ENCODE measurements at regions not wholly inside any gene's neighbourhood (a gene's known extent, or its start where the extent isn't known, plus 50 kb on each side); places are given as distances from the start of the nearest gene placed in this dataset.

- DNase-seq, result no peak
Measured at GRCh38 chr18:46297124-46297523, 192.9 kb downstream of the HAUS1 start.

DNA sequence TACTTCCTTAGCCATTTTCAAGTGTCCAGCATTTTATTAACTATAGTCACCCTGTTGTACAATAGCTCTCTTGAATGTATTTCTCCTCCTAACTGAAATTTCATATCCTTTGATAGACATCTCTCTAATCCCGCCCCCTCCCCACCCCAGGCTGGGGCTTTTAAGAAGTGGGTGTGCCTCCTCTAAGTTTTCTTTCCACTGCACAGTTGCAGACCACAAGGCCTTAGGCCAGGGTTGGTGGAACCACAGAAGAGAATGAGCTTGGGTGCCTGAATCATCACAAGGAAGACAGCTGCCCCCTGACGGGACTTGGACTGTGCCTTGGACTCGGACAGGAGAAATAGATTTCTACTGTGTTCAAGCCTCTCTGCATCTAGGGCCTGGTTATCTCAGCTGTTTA, 193.4 kb downstream of the HAUS1 start:
- DNase-seq, result no peak

DNA sequence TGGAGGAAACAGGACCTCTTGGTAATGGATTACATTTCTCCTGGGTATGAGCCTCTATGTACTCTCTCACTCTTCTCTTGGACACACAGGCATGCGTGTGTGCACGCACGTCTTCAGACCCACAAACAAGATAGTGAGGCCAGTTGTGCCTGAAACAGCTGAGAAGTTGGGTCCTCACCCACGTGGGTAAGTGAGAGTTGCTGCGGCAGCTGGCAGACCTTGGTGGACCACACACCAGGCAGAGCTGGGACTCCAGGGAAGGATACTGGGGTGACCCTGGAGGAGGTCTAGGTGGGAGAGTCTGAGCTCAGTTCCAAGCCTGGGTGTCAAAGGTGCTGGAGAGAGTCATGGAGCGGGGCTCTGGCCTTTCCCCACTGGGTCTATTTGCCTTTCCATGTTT, 194.3 kb downstream of the HAUS1 start:
- no peak for DNase-seq

DNA sequence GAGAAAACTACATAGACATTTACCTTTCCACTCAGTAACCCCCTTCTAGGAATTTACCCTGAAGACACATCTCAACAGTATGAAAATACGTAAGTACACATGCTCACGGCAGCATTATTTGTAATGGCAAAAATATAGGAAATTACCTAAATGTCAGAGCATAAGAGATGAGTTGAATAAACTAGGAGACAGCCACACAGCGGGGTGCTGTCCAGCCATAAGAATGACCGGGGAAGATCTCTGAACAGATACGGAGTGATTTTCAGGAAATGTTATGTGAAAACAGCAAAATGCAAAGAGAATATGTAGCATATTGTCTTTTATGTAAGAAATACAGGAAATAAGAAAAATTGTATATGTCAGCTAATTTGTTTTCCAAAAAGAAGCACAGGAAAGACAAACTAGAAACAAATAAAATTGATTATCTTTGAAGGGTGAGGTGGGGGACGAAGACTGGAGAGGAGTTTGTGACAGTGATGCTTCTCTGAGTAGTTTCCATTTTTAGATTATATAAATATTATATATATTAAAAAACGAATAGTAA, 195.4 kb downstream of the HAUS1 start:
- no peak for DNase-seq

- no peak for DNase-seq
Measured at GRCh38 chr18:46301081-46301480, 196.9 kb downstream of the HAUS1 start.

GRCh38 chr18:46301571-46301970, 197.4 kb downstream of the HAUS1 start:
- DNase-seq, result no peak

- DNase-seq, result no peak
Measured at GRCh38 chr18:46302528-46303485, 198.6 kb downstream of the HAUS1 start.

GRCh38 chr18:46310258-46310657, 206.1 kb downstream of the HAUS1 start:
- DNase-seq, result no peak

GRCh38 chr18:46310675-46311345, 206.6 kb downstream of the HAUS1 start:
- no peak for DNase-seq

DNA sequence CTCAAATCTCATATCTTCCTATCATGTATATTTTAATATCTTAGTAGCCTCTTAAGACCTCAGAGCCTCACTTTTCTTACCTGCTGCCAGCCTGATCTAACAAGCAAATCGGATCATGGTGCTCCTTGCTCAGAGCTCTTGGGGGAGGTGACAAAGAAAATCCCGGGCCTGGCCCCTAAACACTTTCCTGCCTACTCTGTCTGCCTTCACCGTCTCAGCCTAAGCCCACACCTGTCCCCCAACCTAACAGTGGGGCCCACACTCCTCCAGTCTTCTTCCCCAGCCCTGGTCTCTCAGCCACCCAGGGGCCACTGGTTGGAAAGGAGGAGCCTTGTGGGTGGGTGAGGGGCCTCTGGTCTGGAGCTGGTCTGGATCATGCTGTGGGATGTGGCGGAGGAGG, 207.3 kb downstream of the HAUS1 start:
- DNase-seq, result no peak

DNA sequence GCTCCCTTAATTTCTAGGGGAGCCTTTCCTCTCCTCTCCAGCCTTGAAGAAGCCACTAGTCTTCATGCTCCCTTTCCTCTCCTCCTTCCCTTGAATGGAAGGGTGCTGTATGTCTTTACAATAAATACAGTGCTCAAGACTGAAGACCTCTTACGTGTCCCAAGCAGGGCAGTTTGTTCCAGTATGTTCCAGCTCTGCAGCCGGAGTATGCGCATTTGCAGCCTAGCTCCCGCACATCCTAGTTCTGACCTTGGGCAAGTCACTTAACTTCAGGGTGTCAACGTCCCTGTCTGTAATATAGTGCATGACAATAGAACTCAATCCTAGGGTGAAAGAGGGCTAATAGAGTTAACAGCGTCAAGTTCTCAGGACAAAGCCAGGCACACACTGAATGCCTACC, 208.0 kb downstream of the HAUS1 start:
- DNase-seq, result no peak

- DNase-seq, result no peak
Measured at GRCh38 chr18:46313521-46313920, 209.3 kb downstream of the HAUS1 start.

DNA sequence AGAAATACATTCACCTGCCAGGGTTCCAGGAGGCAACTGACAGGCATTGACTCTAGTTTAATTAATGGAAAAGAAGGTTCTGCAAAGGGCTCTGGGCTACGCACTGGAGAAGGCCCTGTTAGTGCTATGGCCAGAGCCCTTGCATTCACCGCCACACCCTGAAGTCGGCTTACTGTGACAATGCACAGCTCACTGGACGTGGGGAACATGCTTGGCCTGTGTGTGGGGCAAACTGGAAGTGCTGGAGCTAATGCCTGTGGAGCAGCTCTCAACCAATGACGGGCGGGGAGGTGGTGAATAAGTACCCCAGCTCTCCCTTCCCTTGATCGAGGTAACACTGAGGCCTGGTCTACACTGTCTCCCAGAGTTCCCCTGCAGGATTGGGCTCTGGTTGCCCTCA, 209.8 kb downstream of the HAUS1 start:
- no peak for DNase-seq

DNA sequence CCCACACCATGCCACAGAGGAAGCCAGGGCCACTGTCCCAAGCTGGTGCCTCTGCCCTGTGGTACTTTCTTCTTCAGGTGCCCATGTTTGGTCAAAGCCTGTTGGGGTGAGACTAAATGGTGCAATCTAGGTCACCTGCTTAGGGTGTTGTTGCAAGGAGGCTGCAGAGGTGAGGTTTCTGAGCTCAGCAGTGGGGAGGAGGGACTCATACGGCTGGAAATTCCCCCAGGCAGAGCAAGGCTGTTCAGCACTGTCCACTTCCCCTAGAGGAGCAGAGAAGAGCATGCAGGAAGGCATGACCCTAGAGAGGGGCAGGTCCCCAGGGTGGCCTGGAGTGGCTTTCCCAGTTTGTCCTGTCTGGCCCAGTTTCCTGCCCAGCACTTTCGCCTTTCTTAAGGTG, 211.0 kb downstream of the HAUS1 start:
- DNase-seq, result no peak

- no peak for DNase-seq
Measured at GRCh38 chr18:46318356-46318755, 214.2 kb downstream of the HAUS1 start.

DNA sequence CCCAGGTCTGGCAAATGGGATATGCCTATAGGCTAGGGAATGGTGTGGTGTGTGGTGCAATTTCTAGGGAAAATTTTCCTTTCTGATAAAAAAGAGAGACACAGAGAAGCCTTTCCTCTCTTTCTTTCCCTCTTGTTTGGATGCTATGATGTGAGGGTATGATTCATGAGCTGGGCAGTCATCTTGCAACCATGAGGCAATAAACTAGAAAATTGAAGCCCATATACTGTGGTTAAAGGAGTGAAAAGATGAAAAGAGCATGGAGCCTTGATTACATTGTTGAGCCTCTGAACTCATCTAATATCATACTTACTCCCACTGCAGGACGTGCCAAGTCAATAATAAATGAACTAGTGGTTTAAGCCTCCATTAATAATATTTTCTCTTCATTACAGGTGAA, 215.6 kb downstream of the HAUS1 start:
- DNase-seq, result no peak

- DNase-seq, result no peak
Measured at GRCh38 chr18:46320297-46320696, 216.1 kb downstream of the HAUS1 start.

- no peak for DNase-seq
Measured at GRCh38 chr18:46320928-46321711, 216.9 kb downstream of the HAUS1 start.

GRCh38 chr18:46321955-46322354, 217.8 kb downstream of the HAUS1 start:
- DNase-seq, result no peak

- DNase-seq, result no peak
Measured at GRCh38 chr18:46322411-46322891, 218.3 kb downstream of the HAUS1 start.

GRCh38 chr18:46322941-46323340, 218.8 kb downstream of the HAUS1 start:
- DNase-seq, result no peak

- DNase-seq, result no peak
Measured at GRCh38 chr18:46324087-46324955, 220.1 kb downstream of the HAUS1 start.
